IMR-90 (cell line): ENCODE measurements at regions not wholly inside any gene's neighbourhood (a gene's known extent, or its start where the extent isn't known, plus 50 kb on each side); places are given as distances from the start of the nearest gene placed in this dataset.

Source experiments
- ATAC-seq: fragments of 200-7000 bp; cut with Tn5 transposase; 2 replicates; pipeline ENCODE4 v1.9.1; 2020; ENCODE audit warnings: low read depth, mild to moderate bottlenecking, moderate library complexity
- BruUV-seq: library from RNA; stranded (reverse); fragments of 400-500 nt; replicated peaks from 2 replicates; lab custom pipeline; 2021; lab: Mats Ljungman, UMichigan
- CTCF ChIA-PET: fragments of 300-600 bp; formaldehyde crosslinking; extraction: SDS; loops from one replicate; lab custom pipeline; 2021; ENCODE audit warnings: antibody characterized with exemption; lab: Yijun Ruan, JAX
- POLR2A ChIA-PET: fragments of 300-600 bp; sonication (Branson Sonifier 250); formaldehyde crosslinking; loops from one replicate; lab custom pipeline; 2022; ENCODE audit warnings: antibody characterized with exemption; ENCODE audit not compliant: unreplicated experiment; lab: Charles Lee
- DNase-seq: peaks from one replicate; pipeline ENCODE4 v3.0.0; 2013
- H2AFZ ChIP-seq: replicated peaks from 2 replicates; pipeline ENCODE3; 2013; ENCODE audit warnings: low read length, mild to moderate bottlenecking; ENCODE audit not compliant: poor library complexity
- H2AK5ac ChIP-seq: 2 replicates; pipeline ENCODE4 v1.6.1; 2013; ENCODE audit warnings: low read depth, low read length, inconsistent platforms
- H2AK9ac ChIP-seq: replicated peaks from 2 replicates; pipeline ENCODE3; 2013; ENCODE audit warnings: mild to moderate bottlenecking, low read depth, low read length, moderate library complexity; ENCODE audit not compliant: poor library complexity
- H2BK120ac ChIP-seq: 2 replicates; pipeline ENCODE4 v1.6.1; 2013; ENCODE audit warnings: low read depth, low read length, inconsistent platforms
- H2BK15ac ChIP-seq: 3 replicates; pipeline ENCODE4 v1.6.1; 2013; ENCODE audit warnings: low read depth, low read length, inconsistent platforms
- H2BK20ac ChIP-seq: 2 replicates; pipeline ENCODE4 v1.6.1; 2013; ENCODE audit warnings: low read depth, mild to moderate bottlenecking, inconsistent platforms, low read length, moderate library complexity
- H2BK5ac ChIP-seq: 2 replicates; pipeline ENCODE4 v1.6.1; 2013; ENCODE audit warnings: mild to moderate bottlenecking, low read depth, low read length, inconsistent platforms; ENCODE audit not compliant: poor library complexity, severe bottlenecking
- H3K14ac ChIP-seq: replicated peaks from 2 replicates; pipeline ENCODE4 v1.6.1; 2013; ENCODE audit warnings: low read depth, low read length, inconsistent platforms
- H3K18ac ChIP-seq: 2 replicates; pipeline ENCODE4 v1.6.1; 2013; ENCODE audit warnings: low read depth, low read length, control low read depth
- H3K23ac ChIP-seq: 2 replicates; pipeline ENCODE4 v1.6.1; 2013; ENCODE audit warnings: low read depth, low read length, inconsistent platforms
- H3K27ac ChIP-seq: 2 replicates; pipeline ENCODE4 v1.5.1; 2013; ENCODE audit warnings: mild to moderate bottlenecking, control low read depth, low read length; ENCODE audit not compliant: insufficient read depth
- H3K27me3 ChIP-seq: 2 replicates; pipeline ENCODE4 v1.6.1; 2013; ENCODE audit warnings: low read length; ENCODE audit not compliant: control insufficient read depth, insufficient read depth
- H3K36me3 ChIP-seq: 2 replicates; pipeline ENCODE4 v1.6.1; 2013; ENCODE audit warnings: low read length, mixed read lengths; ENCODE audit not compliant: control insufficient read depth, insufficient read depth
- H3K4ac ChIP-seq: 2 replicates; pipeline ENCODE4 v1.6.1; 2013; ENCODE audit warnings: low read depth, low read length, inconsistent platforms
- H3K4me1 ChIP-seq: 2 replicates; pipeline ENCODE4 v1.6.1; 2013; ENCODE audit warnings: low read length, mixed read lengths; ENCODE audit not compliant: control insufficient read depth, insufficient read depth
- H3K4me2 ChIP-seq: 2 replicates; pipeline ENCODE4 v1.6.1; 2013; ENCODE audit warnings: low read depth, mild to moderate bottlenecking, control low read depth, low read length, moderate library complexity
- H3K4me3 ChIP-seq: 2 replicates; pipeline ENCODE4 v1.5.1; 2013; ENCODE audit warnings: low read depth, mild to moderate bottlenecking, control low read depth, low read length, moderate library complexity; ENCODE audit not compliant: insufficient read depth
- H3K56ac ChIP-seq: 2 replicates; pipeline ENCODE4 v1.6.1; 2013; ENCODE audit warnings: low read length, inconsistent platforms; ENCODE audit not compliant: insufficient read depth; ENCODE audit errors: extremely low read depth
- H3K79me1 ChIP-seq, 2 experiments: 2 replicates each; pipeline ENCODE4 v1.6.1; 2013; ENCODE audit warnings: low read length in 2 of 2, inconsistent platforms in 1 of 2, low read depth in 1 of 2
- H3K9ac ChIP-seq: 2 replicates; pipeline ENCODE4 v1.6.1; 2013; ENCODE audit warnings: low read depth, low read length, control low read depth
- H3K9me1 ChIP-seq: 2 replicates; pipeline ENCODE4 v1.6.1; 2013; ENCODE audit warnings: low read length, inconsistent platforms; ENCODE audit not compliant: insufficient read depth
- H3K9me3 ChIP-seq: 2 replicates; pipeline ENCODE4 v1.6.1; 2013; ENCODE audit warnings: low read length; ENCODE audit not compliant: control insufficient read depth, insufficient read depth
- H4K20me1 ChIP-seq: 2 replicates; pipeline ENCODE4 v1.6.1; 2013; ENCODE audit warnings: low read length, inconsistent platforms; ENCODE audit not compliant: insufficient read depth
- H4K5ac ChIP-seq: 2 replicates; pipeline ENCODE4 v1.6.1; 2013; ENCODE audit warnings: mild to moderate bottlenecking, low read depth, low read length, control low read depth
- H4K8ac ChIP-seq, 2 experiments: 2 replicates each; pipeline ENCODE4 v1.6.1; 2013; ENCODE audit warnings: low read depth in 2 of 2, low read length in 2 of 2, control low read depth in 1 of 2, inconsistent platforms in 1 of 2
- H4K91ac ChIP-seq: 2 replicates; pipeline ENCODE4 v1.6.1; 2013; ENCODE audit warnings: low read depth, low read length, inconsistent platforms; ENCODE audit not compliant: insufficient read depth
- CEBPB ChIP-seq: IDR thresholded peaks from 2 replicates; pipeline ENCODE4 v1.6.1; 2012; ENCODE audit warnings: low read depth, low read length, improper control_type of control experiment
- WGBS, 2 experiments: methylation state at CpG; one replicate each; pipeline versions ENCODE4 v1.1.5 to v1.1.7; 2013; ENCODE audit warnings: missing lambda C conversion rate in 2 of 2; ENCODE audit not compliant: insufficient read length in 1 of 2; ENCODE audit errors: extremely low coverage in 2 of 2; 5-methylcytosine and 5-hydroxymethylcytosine counted together
- dilution Hi-C: fragments of 300-500 bp; cut with HindIII; formaldehyde crosslinking; loops from one replicate; pipeline ENCODE4 v1.14.3; 2018; ENCODE audit warnings: low sequenced_read_pairs; ENCODE audit not compliant: unreplicated experiment
- in situ Hi-C: fragments of 300-500 bp; cut with MboI; formaldehyde crosslinking; loops from 3 replicates; pipeline ENCODE4 v1.14.3; 2019; ENCODE audit warnings: low sequenced_read_pairs, inconsistent platforms, mixed read lengths
- intact Hi-C: fragments of 100-400 bp; cut with micrococcal nuclease; formaldehyde crosslinking; loops from 2 replicates; pipeline ENCODE4 v1.10.0; 2022

DNA sequence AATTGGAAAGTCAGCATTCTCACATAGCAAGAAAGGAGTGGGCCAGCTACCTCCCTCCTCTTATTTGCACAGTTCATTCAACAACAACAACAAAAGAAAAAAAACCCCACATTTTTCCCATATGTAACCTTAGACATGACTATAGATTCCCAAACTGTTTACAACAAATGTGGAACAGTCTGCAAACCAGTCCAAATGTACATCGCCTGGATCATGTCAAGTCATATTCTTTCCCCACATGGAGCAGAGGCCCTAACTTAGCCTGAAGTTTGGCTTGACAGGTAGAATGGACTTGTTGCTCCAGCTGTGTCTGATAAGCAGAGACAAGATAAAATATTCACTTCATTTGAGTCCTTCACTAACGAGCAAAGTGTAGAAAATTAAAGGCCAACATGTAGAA lies 81.7 kb upstream of the COL24A1 start:
- dilution Hi-C loops, result no loop called here
- H3K9me1 ChIP-seq, result peaks cover 3% of the 10 kb centered on the region; the same call in 1 of the 2 replicates
- H2BK5ac ChIP-seq, result no peak overlapping the region
- no peak overlapping the region for H3K27ac ChIP-seq
- DNase-seq (no peak), ATAC-seq (no peak)
- no peaks in the 10 kb centered on the region for H3K27me3 ChIP-seq
- no peak overlapping the region for H3K56ac ChIP-seq
- no peak overlapping the region; the same call in 1 of the 2 replicates for H3K18ac ChIP-seq
- no peaks in the 10 kb centered on the region for H3K79me1 ChIP-seq
- no peak overlapping the region for H2BK120ac ChIP-seq
- no peaks in the 10 kb centered on the region for H3K9me3 ChIP-seq
- H3K4me3 ChIP-seq, result no peak overlapping the region
- no CpG with 5 or more reads among the region's 2 CpGs for WGBS, 2 experiments
- intact Hi-C loops, result no loop called here
- no peaks in the 10 kb centered on the region for H3K36me3 ChIP-seq
- H4K8ac ChIP-seq, result no peak overlapping the region
- CTCF ChIA-PET, result interaction anchor here (0.7 kb wide), 1 partner anchor 26 kb away, joined by 3 read pairs; no protein-coding TSS in a partner anchor
- H3K14ac ChIP-seq, result no peak overlapping the region
- no peak overlapping the region for H3K4me2 ChIP-seq
- no peak overlapping the region for H2AFZ ChIP-seq
- H2BK20ac ChIP-seq, result no peak overlapping the region
- no peak overlapping the region for H2AK9ac ChIP-seq
- no peak overlapping the region for H2AK5ac ChIP-seq
- no TSS peak for BruUV-seq
- no peak overlapping the region for H2BK15ac ChIP-seq
- in situ Hi-C loops, result no loop called here
- H4K20me1 ChIP-seq, result no peaks in the 10 kb centered on the region
- no peaks in the 10 kb centered on the region; the same call in 1 of the 2 replicates for H3K4me1 ChIP-seq
- no peak overlapping the region for H3K4ac ChIP-seq
- H4K5ac ChIP-seq, result no peak overlapping the region; the same call in 1 of the 2 replicates
- POLR2A ChIA-PET, result no interaction called here
- H3K9ac ChIP-seq, result no peak overlapping the region
- TF ChIP-seq CEBPB, result no peak
- no peak overlapping the region for H3K23ac ChIP-seq
- no peak overlapping the region for H4K91ac ChIP-seq
